UCSD-AML1 (cell line): ENCODE measurements at regions not wholly inside any gene's neighbourhood (a gene's known extent, or its start where the extent isn't known, plus 50 kb on each side); places are given as distances from the start of the nearest gene placed in this dataset.
"Not testable (repeated sequence)": the region's sequence is repeated elsewhere in the genome, so short reads cannot be mapped to it uniquely, and the experiment has no call there.

Experiments
- DNase-seq: peaks from one replicate; lab custom pipeline; 2025; ENCODE audit not compliant: unreplicated experiment; lab: John Stamatoyannopoulos, UW

- no peak for DNase-seq
Measured at GRCh38 chr5:56632199-56632598, 183.2 kb upstream of the MAP3K1 start.

DNA sequence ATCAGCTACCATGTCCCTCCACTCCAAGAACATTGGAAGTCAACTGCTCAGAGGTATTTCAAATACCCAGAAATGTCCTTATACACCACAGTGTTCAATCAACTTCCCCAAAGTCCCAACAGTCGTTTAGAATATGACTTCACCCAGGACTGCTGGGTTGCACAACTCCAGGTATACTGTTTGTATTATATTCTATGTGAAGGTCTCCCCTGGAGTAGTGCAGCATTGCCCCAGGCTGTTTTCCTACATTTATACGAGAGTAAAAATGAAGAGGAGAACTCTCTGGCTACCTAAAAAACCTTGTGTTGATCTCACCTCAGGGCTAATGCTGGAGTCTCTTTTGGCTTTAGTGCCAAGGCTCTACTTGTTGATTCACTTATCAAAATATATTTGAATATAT lies 183.6 kb upstream of the MAP3K1 start:
- no peak for DNase-seq

- DNase-seq: not testable (repeated sequence)
Measured at GRCh38 chr5:56628616-56629015, 186.7 kb upstream of the MAP3K1 start.

DNA sequence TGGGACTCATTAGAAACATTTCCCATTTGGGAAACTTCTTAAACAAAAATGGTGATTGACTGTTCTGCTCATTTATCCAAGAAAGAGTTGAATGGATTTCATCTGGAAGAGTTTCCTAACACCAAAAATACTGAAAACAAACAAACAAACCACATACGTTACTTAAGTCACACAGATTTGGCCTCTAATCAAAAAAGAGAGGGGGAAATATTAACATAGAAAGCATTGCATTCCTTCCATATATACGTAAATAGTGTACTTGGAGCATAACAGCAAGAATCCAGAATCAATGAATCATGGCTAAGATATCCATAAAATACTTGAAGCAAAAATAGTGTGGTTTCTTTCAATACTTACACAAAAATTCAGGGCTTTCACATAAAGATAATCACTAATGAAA lies 189.8 kb upstream of the MAP3K1 start:
- DNase-seq: no peak

- no peak for DNase-seq
Measured at GRCh38 chr5:56624751-56625150, 190.6 kb upstream of the MAP3K1 start.

GRCh38 chr5:56622141-56622540 lies 193.2 kb upstream of the MAP3K1 start:
- DNase-seq: no peak

GRCh38 chr5:56620903-56621677 lies 194.3 kb upstream of the MAP3K1 start:
- no peak for DNase-seq

GRCh38 chr5:56617998-56618397 lies 197.4 kb upstream of the MAP3K1 start:
- DNase-seq: no peak

DNA sequence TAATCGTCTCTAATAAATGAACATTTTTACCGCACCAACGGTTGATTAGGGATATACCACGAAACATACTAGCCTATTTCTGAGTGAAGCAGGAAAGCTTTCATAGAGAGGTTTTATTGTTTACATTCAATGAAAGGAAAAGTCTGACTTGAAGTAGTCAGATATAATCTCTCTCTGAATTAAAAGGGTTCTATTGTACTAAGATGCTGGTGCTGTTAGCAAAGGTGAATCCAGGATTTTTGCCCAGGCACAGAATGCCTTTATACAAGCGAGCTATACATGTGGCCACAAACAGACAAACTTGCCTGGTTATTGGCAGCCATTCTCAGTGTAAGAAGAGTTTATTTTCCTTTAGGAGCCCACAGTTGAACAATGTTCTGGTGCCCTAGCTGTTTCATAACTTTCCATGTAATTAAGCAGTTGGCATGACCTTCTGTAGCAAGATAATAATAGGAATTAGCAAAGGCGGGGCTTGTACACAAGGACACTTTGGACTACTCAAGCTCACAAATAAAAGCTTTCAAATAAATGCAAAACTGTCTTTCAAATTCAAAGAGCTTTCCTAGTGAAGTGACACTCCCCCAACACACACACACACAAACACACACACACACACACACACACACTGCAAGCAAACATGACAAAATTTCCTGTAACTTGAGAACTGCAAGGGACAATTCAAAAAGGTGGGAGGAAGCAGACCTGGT lies 198.7 kb upstream of the MAP3K1 start:
- no peak for DNase-seq

DNA sequence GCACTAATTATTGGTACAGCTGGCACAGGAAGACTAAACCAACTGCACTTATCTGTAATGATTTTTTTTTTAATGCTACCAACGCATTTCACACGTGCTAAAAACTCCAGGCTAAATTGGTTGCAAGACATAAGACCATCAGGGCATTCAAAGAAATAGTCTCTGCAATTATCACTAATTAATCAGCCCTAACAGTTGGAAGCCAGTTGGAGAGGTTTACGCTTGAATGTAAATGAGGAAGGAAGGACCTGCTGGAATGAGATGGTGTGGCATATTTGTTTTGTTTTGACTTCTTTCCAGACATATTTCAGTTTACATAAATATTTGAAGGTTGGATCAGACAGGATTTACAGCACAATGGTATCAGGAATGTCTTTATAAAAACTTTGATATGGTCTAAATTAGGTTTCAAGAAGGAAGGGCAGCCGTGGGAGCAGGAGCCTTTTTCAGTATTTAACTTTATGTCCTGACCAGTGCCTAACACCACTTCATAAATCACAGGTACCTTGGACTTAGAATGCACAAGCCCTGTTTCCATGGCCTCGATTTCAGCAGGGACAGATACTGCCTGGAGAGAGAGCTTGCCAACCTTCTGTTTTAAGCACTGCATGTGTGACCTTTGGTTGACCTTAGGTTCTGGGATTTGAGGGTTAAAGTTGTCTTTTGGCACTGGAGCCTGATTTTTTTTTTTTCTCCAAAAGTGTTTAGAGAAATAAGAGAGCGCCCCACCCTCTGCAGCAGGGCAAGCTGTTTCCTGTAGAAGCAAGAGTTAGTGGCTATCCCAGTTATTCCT lies 199.8 kb upstream of the MAP3K1 start:
- no peak for DNase-seq

DNA sequence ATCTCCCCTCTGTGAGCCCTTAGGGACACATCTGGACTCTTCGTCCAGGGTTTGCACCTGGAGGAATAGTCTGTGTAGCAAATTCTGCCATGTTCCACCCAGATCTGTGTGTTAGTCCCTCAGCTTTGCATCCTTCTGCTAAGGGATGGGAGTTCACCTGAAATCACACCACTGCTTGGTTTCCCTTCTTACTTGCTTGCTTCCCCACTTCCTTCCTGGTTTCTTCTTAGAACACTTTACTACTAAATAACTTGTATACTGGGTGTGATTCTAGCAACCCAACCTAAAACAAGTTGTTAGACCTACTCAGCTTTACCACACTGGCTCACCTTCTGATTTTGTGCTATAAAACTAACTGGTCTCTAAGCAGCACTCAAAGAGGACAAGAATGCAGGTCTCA lies 202.6 kb upstream of the MAP3K1 start:
- no peak for DNase-seq

GRCh38 chr5:56612353-56612752 lies 203.0 kb upstream of the MAP3K1 start:
- DNase-seq: no peak

GRCh38 chr5:56610093-56610698 lies 205.2 kb upstream of the MAP3K1 start:
- DNase-seq: no peak

- DNase-seq: peak; percentile 17
Measured at GRCh38 chr5:56608217-56608925, 207.0 kb upstream of the MAP3K1 start.

- DNase-seq: no peak
Measured at GRCh38 chr5:56607551-56607950, 207.8 kb upstream of the MAP3K1 start.

DNA sequence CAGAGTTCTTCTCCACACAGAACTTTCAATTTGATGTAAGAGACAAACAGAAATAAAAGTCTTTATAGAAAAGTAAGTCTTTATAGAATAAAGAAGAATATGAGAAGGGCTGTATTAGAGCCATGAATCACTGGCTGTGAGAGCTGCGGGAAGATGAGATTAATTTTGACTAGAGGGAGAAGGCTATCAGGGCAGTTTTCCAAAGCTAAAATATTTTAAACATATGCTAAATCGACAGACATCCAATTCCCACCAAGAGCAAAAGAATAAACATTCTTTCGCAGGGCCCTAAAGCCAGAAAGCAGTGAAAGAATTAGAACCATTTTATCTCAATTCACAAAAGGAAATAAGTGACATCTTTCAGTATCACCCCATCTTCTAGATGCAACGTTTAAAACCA lies 208.3 kb upstream of the MAP3K1 start:
- no peak for DNase-seq

DNA sequence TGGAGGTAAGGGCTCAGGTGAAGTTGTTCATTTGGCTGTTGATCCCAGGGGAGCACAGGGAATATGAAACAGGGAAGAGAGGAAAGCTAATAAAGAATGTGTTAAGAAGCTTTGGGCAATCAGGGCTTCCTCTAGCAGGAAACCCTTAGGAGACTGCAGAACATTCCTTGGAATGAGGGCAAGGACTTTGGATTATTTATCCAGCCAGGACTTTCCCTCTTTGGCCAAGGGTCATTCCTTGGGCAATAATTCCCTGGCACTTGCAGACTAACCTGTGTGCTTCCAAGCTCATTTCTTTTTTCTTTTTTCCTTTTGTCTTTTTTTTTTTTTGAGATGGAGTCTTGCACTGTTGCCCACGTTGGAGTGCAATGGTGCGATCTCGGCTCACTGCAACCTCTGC lies 209.2 kb upstream of the MAP3K1 start:
- DNase-seq: no peak

DNA sequence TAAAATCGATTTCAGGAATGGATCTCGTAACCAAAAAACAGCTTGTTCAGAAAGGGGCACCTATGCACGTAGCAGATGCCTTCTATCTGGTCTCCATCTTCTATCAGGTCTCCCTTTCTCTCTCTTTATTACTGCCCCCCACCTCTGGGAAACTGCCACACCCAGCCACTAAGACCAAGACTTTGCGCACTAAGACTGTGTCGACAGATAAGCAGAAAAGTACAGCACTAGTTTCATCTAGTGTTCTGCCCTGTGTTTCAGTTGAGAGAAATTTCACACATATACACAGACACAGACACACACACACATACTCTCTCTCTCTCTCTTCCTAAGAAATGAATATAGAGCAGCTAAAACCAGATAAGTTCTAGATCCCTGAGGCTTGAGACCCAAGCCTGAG lies 210.1 kb upstream of the MAP3K1 start:
- no peak for DNase-seq

DNA sequence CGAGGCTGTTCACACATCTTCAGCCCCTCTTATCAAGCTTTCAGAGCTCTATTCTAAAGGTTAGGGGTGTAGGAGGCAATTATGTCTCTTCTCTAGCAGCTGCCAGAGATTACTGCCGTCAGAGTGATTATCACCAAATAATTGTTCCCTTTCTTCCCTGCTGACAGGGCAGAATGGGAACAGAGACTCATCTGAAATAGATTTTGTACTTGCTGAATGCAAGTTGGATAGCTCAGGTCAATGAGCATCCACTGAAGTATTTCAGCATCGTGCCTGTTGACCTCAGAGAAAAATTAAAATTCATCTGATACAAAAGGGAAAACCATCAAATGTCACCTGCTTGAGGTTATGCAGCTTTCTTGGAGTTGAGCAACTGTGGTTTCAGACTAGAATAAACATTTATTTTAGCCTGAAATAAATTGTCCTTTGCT lies 213.7 kb upstream of the MAP3K1 start:
- no peak for DNase-seq

- DNase-seq: no peak
Measured at GRCh38 chr5:56598941-56599340, 216.4 kb upstream of the MAP3K1 start.

DNA sequence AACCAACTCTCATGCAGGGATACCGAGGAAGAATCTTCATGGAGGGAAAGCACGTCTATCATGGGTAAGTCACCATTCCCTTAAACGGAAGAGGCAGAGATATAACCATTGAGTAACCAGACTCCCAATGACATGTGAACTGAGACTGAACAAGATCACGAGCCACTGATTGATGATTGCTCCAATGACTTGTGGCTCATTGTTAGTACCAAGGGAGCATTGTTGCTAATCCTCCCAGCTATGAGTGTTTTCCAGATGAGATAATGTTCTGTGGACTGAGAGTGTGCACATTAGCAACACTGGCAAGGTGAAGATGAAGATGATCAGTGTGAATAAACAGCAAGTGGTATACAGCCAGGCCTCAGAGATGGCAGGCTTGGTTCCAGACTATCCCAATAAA lies 219.2 kb upstream of the MAP3K1 start:
- no peak for DNase-seq
